Immature natural killer cell (primary cell): ENCODE measurements at regions not wholly inside any gene's neighbourhood (a gene's known extent, or its start where the extent isn't known, plus 50 kb on each side); places are given as distances from the start of the nearest gene placed in this dataset.
"Not testable (repeated sequence)": the region's sequence is repeated elsewhere in the genome, so short reads cannot be mapped to it uniquely, and the experiment has no call there.

ENCODE experiments used
- DNase-seq, 3 donors: peaks; one replicate each; pipeline ENCODE4 v3.0.0; 2022; ENCODE audit warnings: mixed read lengths in 1 of 3
- H3K27ac Mint-ChIP-seq, 6 donors: one replicate each; pipeline ENCODE4 v1.8.0; 2020; ENCODE audit warnings: mixed read lengths in 6 of 6, mild to moderate bottlenecking in 5 of 6, inconsistent platforms in 4 of 6, moderate library complexity in 3 of 6
- H3K27me3 Mint-ChIP-seq, 3 donors: one replicate each; pipeline ENCODE4 v1.8.0; 2020 to 2021; ENCODE audit warnings: low read depth in 3 of 3, mild to moderate bottlenecking in 3 of 3, mixed read lengths in 3 of 3, moderate library complexity in 3 of 3, inconsistent platforms in 1 of 3
- H3K36me3 Mint-ChIP-seq, 3 donors: one replicate each; pipeline ENCODE4 v1.8.0; 2020; ENCODE audit warnings: mixed read lengths in 3 of 3, inconsistent platforms in 2 of 3, mild to moderate bottlenecking in 2 of 3
- H3K4me1 Mint-ChIP-seq, 2 donors: one replicate each; pipeline ENCODE4 v1.8.0; 2020; ENCODE audit warnings: inconsistent platforms in 2 of 2, mild to moderate bottlenecking in 2 of 2, mixed read lengths in 2 of 2, moderate library complexity in 1 of 2
- H3K4me3 Mint-ChIP-seq, 5 donors: one replicate each; pipeline ENCODE4 v1.8.0; 2020; ENCODE audit warnings: mild to moderate bottlenecking in 5 of 5, mixed read lengths in 5 of 5, inconsistent platforms in 3 of 5, moderate library complexity in 3 of 5
- H3K9me3 Mint-ChIP-seq, 6 donors: one replicate each; pipeline ENCODE4 v1.8.0; 2020; ENCODE audit warnings: mild to moderate bottlenecking in 6 of 6, mixed read lengths in 6 of 6, inconsistent platforms in 4 of 6, moderate library complexity in 3 of 6

- Mint-ChIP-seq H3K36me3 (no peaks in the 10 kb centered on the region), H3K4me1 (peaks cover 0 to 6% of the 10 kb centered on the region in 2 donors), H3K27ac (no peak overlapping the region), H3K4me3 (peak overlapping the region in 1 of 5 donors; percentile 34), H3K9me3 (no peaks in the 10 kb centered on the region), H3K27me3 (peaks cover 0 to 9% (median 2%) of the 10 kb centered on the region in 3 donors)
- peak; percentile 32 to 45 (median 32) for DNase-seq
Measured at GRCh38 chrX:140057001-140057411, 91.7 kb upstream of the CXorf66 start.

GRCh38 chrX:140053846-140054245 lies 88.5 kb upstream of the CXorf66 start:
- Mint-ChIP-seq H3K4me1 (peaks cover 0 to 6% of the 10 kb centered on the region in 2 donors), H3K9me3 (no peaks in the 10 kb centered on the region), H3K36me3 (no peaks in the 10 kb centered on the region), H3K27ac (no peak overlapping the region), H3K27me3 (peaks cover 0 to 13% (median 2%) of the 10 kb centered on the region in 3 donors), H3K4me3 (no peak overlapping the region)
- DNase-seq = no peak

- no peak for DNase-seq
- H3K27me3 Mint-ChIP-seq = peaks cover 0 to 13% (median 2%) of the 10 kb centered on the region in 3 donors
- H3K4me3 Mint-ChIP-seq = no peak overlapping the region
- H3K9me3 Mint-ChIP-seq = no peaks in the 10 kb centered on the region
- H3K36me3 Mint-ChIP-seq = no peaks in the 10 kb centered on the region
- H3K4me1 Mint-ChIP-seq = no peaks in the 10 kb centered on the region
- no peak overlapping the region for H3K27ac Mint-ChIP-seq
Measured at GRCh38 chrX:140050906-140051305, 85.6 kb upstream of the CXorf66 start.

- Mint-ChIP-seq H3K9me3 (peaks cover 0 to 2% (median under 1%) of the 10 kb centered on the region in 6 donors), H3K27me3 (peaks cover 0 to 15% (median 0%) of the 10 kb centered on the region in 3 donors), H3K27ac (no peak overlapping the region), H3K4me3 (no peak overlapping the region), H3K4me1 (no peaks in the 10 kb centered on the region), H3K36me3 (no peaks in the 10 kb centered on the region)
- DNase-seq = no peak
Measured at GRCh38 chrX:140040386-140040785, 75.1 kb upstream of the CXorf66 start.

GRCh38 chrX:140038842-140039241 lies 73.5 kb upstream of the CXorf66 start:
- DNase-seq = no peak
- Mint-ChIP-seq H3K9me3 (peaks cover 0 to 4% (median under 1%) of the 10 kb centered on the region in 6 donors), H3K4me1 (no peaks in the 10 kb centered on the region), H3K27ac (no peak overlapping the region), H3K4me3 (no peak overlapping the region), H3K36me3 (no peaks in the 10 kb centered on the region), H3K27me3 (peaks cover 0 to 14% (median 0%) of the 10 kb centered on the region in 3 donors)

- no peak for DNase-seq
- Mint-ChIP-seq H3K4me1 (no peaks in the 10 kb centered on the region), H3K27me3 (peaks cover 0 to 12% (median 6%) of the 10 kb centered on the region in 3 donors), H3K27ac (no peak overlapping the region), H3K4me3 (no peak overlapping the region), H3K9me3 (peaks cover 0 to 5% (median under 1%) of the 10 kb centered on the region in 6 donors), H3K36me3 (no peaks in the 10 kb centered on the region)
Measured at GRCh38 chrX:140034916-140035315, 69.6 kb upstream of the CXorf66 start.

- Mint-ChIP-seq H3K9me3 (no peaks in the 10 kb centered on the region), H3K27me3 (peaks cover 0 to 2% (median 0%) of the 10 kb centered on the region in 3 donors)
- no peak for DNase-seq
Measured at GRCh38 chrX:140022482-140022881, 57.2 kb upstream of the CXorf66 start.

GRCh38 chrX:140019134-140019533 lies 53.8 kb upstream of the CXorf66 start:
- not testable (repeated sequence) for H3K27me3 Mint-ChIP-seq, H3K4me1 Mint-ChIP-seq, H3K9me3 Mint-ChIP-seq, H3K4me3 Mint-ChIP-seq, H3K27ac Mint-ChIP-seq, H3K36me3 Mint-ChIP-seq, DNase-seq

More at GRCh38 chrX:140022482-140022881, 57.2 kb upstream of the CXorf66 start:
- no peaks in the 10 kb centered on the region for H3K36me3 Mint-ChIP-seq
- H3K4me3 Mint-ChIP-seq = no peak overlapping the region
- H3K27ac Mint-ChIP-seq = no peak overlapping the region
- H3K4me1 Mint-ChIP-seq = no peaks in the 10 kb centered on the region
